Prostate gland (tissue), 2 donors: ENCODE measurements at regions not wholly inside any gene's neighbourhood (a gene's known extent, or its start where the extent isn't known, plus 50 kb on each side); places are given as distances from the start of the nearest gene placed in this dataset.

Experiments
- DNase-seq: peaks from one replicate; pipeline ENCODE4 v3.0.0-alpha.2; 2019; ENCODE audit warnings: low spot score
- H3K27ac ChIP-seq, 2 donors: fragments of 200-600 bp; sonication (generic); 2 replicates each; pipeline ENCODE4 v1.5.1; 2017 to 2019
- H3K27me3 ChIP-seq: fragments of 200-600 bp; sonication (generic); replicated peaks from 2 replicates; pipeline ENCODE4 v1.5.1; 2019; ENCODE audit not compliant: insufficient read depth
- H3K36me3 ChIP-seq, 2 donors: fragments of 200-600 bp; sonication (generic); 1 replicate in 1 of 2; 2 replicates in 1 of 2; pipeline versions ENCODE4 v1.5.1 to v1.8.1; 2017 to 2019
- H3K4me1 ChIP-seq: fragments of 200-600 bp; sonication (generic); replicated peaks from 2 replicates; pipeline ENCODE4 v1.5.1; 2019
- H3K4me3 ChIP-seq, 2 donors: fragments of 200-600 bp; sonication (generic); 2 replicates each; pipeline ENCODE4 v1.5.1; 2017 to 2019
- H3K9me3 ChIP-seq: fragments of 200-600 bp; sonication (generic); 2 replicates; pipeline ENCODE4 v1.5.1; 2017
- CTCF ChIP-seq, 4 experiments: fragments of 200-600 bp in 2 of 4; fragments of 450-650 bp in 2 of 4; sonication (generic) in 2 of 4; IDR thresholded peaks; 1 replicate in 3 of 4; 2 replicates in 1 of 4; pipeline ENCODE4 v1.5.1; 2016 to 2019; ENCODE audit warnings: antibody characterized with exemption in 4 of 4, mild to moderate bottlenecking in 2 of 4, moderate library complexity in 2 of 4
- POLR2A ChIP-seq: fragments of 450-650 bp; IDR thresholded peaks from one replicate; pipeline ENCODE4 v1.6.1; 2016; ENCODE audit warnings: antibody characterized with exemption, mild to moderate bottlenecking
- POLR2AphosphoS5 ChIP-seq: sonication (generic); formaldehyde crosslinking; IDR thresholded peaks from one replicate; pipeline ENCODE4 v1.6.1; 2017; ENCODE audit warnings: antibody characterized with exemption
- WGBS: methylation state at CpG from one replicate; pipeline ENCODE4 v1.1.5; 2018; 5-methylcytosine and 5-hydroxymethylcytosine counted together
- intact Hi-C: fragments of 100-400 bp; cut with DNase I; formaldehyde crosslinking; loops from one replicate; pipeline ENCODE4 v1.14.2; 2022

GRCh38 chr5:131067636-131068035, 97.4 kb downstream of the HINT1 start:
- Histone ChIP-seq H3K27me3 (no peaks in the 10 kb centered on the region), H3K9me3 (no peaks in the 10 kb centered on the region), H3K36me3 (no peaks in the 10 kb centered on the region), H3K4me3 (no peak overlapping the region), H3K4me1 (no peaks in the 10 kb centered on the region), H3K27ac (no peak overlapping the region)
- no peak for TF ChIP-seq POLR2A
- TF ChIP-seq POLR2AphosphoS5 = no peak
- no peak for TF ChIP-seq CTCF (IDR thresholded peaks at IDR 0.05)
- WGBS = 48% methylated on average over 2 of the region's 2 CpGs
- intact Hi-C loops = no loop called here
- no peak for DNase-seq

- no peak for DNase-seq
- H3K27ac ChIP-seq = no peak overlapping the region
- H3K4me3 ChIP-seq = no peak overlapping the region
- H3K36me3 ChIP-seq = no peaks in the 10 kb centered on the region
- H3K4me1 ChIP-seq = no peaks in the 10 kb centered on the region
- H3K27me3 ChIP-seq = no peaks in the 10 kb centered on the region
- TF ChIP-seq CTCF (IDR thresholded peaks at IDR 0.05) (no peak), POLR2AphosphoS5 (no peak), POLR2A (no peak)
- intact Hi-C loops = no loop called here
- H3K9me3 ChIP-seq = no peaks in the 10 kb centered on the region
Observed at GRCh38 chr5:131064669-131065371, 100.2 kb downstream of the HINT1 start.

GRCh38 chr5:131042021-131042789, 122.9 kb downstream of the HINT1 start:
- Histone ChIP-seq H3K36me3 (no peaks in the 10 kb centered on the region), H3K9me3 (no peaks in the 10 kb centered on the region), H3K4me3 (no peak overlapping the region), H3K27ac (no peak overlapping the region), H3K27me3 (no peaks in the 10 kb centered on the region), H3K4me1 (no peaks in the 10 kb centered on the region)
- 83% methylated on average over 2 of the region's 2 CpGs for WGBS
- DNase-seq = no peak
- intact Hi-C loops = no loop called here
- TF ChIP-seq POLR2AphosphoS5 (no peak), POLR2A (no peak), CTCF (IDR thresholded peaks at IDR 0.05) (no peak)

GRCh38 chr5:131023498-131023865, 141.6 kb downstream of the HINT1 start:
- H3K36me3 ChIP-seq = no peaks in the 10 kb centered on the region
- H3K27ac ChIP-seq = no peak overlapping the region
- WGBS = 88% methylated on average over 2 of the region's 2 CpGs
- intact Hi-C loops = no loop called here
- TF ChIP-seq POLR2AphosphoS5 (no peak), CTCF (IDR thresholded peaks at IDR 0.05) (no peak), POLR2A (no peak)
- H3K4me3 ChIP-seq = no peak overlapping the region
- no peaks in the 10 kb centered on the region for H3K4me1 ChIP-seq
- no peaks in the 10 kb centered on the region for H3K27me3 ChIP-seq
- no peak for DNase-seq
- H3K9me3 ChIP-seq = no peaks in the 10 kb centered on the region
